HEK293T (cell line): ENCODE measurements at regions not wholly inside any gene's neighbourhood (a gene's known extent, or its start where the extent isn't known, plus 50 kb on each side); places are given as distances from the start of the nearest gene placed in this dataset.

Source experiments
- CTCF ChIA-PET: fragments of 350-600 bp; formaldehyde crosslinking; extraction: SDS; loops from one replicate; lab custom pipeline; 2021; ENCODE audit warnings: antibody characterized with exemption, inconsistent platforms; lab: Yijun Ruan, JAX
- POLR2A ChIA-PET: fragments of 350-600 bp; formaldehyde crosslinking; extraction: SDS; loops from one replicate; lab custom pipeline; 2020; ENCODE audit warnings: antibody characterized with exemption, inconsistent platforms; lab: Yijun Ruan, JAX
- DNase-seq: peaks from one replicate; pipeline ENCODE4 v3.0.0; 2012; ENCODE audit warnings: mixed read lengths; ENCODE audit errors: extremely low spot score
- ARNT ChIP-seq: fragments of 450-650 bp; IDR thresholded peaks from 2 replicates; pipeline ENCODE4 v1.6.1; 2017; ENCODE audit warnings: mild to moderate bottlenecking
- BHLHE40 ChIP-seq: fragments of 450-650 bp; IDR thresholded peaks from 2 replicates; pipeline ENCODE4 v1.6.1; 2016; ENCODE audit warnings: mild to moderate bottlenecking, moderate library complexity, borderline replicate concordance
- CTBP1 ChIP-seq: fragments of 450-650 bp; IDR thresholded peaks from 2 replicates; pipeline ENCODE4 v1.6.1; 2016; ENCODE audit warnings: borderline replicate concordance
- ELF4 ChIP-seq: fragments of 450-650 bp; IDR thresholded peaks from 2 replicates; pipeline ENCODE4 v1.6.1; 2017; ENCODE audit warnings: antibody characterized with exemption
- FOXA1 ChIP-seq: fragments of 450-650 bp; IDR thresholded peaks from 2 replicates; pipeline ENCODE4 v1.6.1; 2016; ENCODE audit warnings: mild to moderate bottlenecking
- FOXK2 ChIP-seq: fragments of 450-650 bp; IDR thresholded peaks from 2 replicates; pipeline ENCODE4 v1.6.1; 2016; ENCODE audit warnings: mild to moderate bottlenecking
- FOXM1 ChIP-seq: fragments of 450-650 bp; IDR thresholded peaks from 2 replicates; pipeline ENCODE4 v1.6.1; 2017; ENCODE audit warnings: mild to moderate bottlenecking, borderline replicate concordance
- HDGF ChIP-seq: fragments of 450-650 bp; IDR thresholded peaks from 2 replicates; pipeline ENCODE4 v1.6.1; 2017; ENCODE audit warnings: antibody characterized with exemption, borderline replicate concordance
- L3MBTL2 ChIP-seq: fragments of 450-650 bp; conservative IDR thresholded peaks from 2 replicates; pipeline ENCODE4 v1.6.1; 2016; ENCODE audit warnings: mild to moderate bottlenecking
- LEF1 ChIP-seq: fragments of 450-650 bp; IDR thresholded peaks from 2 replicates; pipeline ENCODE4 v1.6.1; 2017; ENCODE audit warnings: mild to moderate bottlenecking, borderline replicate concordance
- NFRKB ChIP-seq: fragments of 450-650 bp; IDR thresholded peaks from 2 replicates; pipeline ENCODE4 v1.6.1; 2016; ENCODE audit warnings: mild to moderate bottlenecking, moderate library complexity
- SP1 ChIP-seq: fragments of 450-650 bp; IDR thresholded peaks from 2 replicates; pipeline ENCODE4 v1.6.1; 2017
- SUZ12 ChIP-seq: fragments of 450-650 bp; IDR thresholded peaks from 2 replicates; pipeline ENCODE4 v1.6.1; 2016; ENCODE audit warnings: mild to moderate bottlenecking
- TARDBP ChIP-seq: fragments of 450-650 bp; IDR thresholded peaks from 2 replicates; pipeline ENCODE4 v1.6.1; 2016
- ZNF384 ChIP-seq: fragments of 450-650 bp; IDR thresholded peaks from 2 replicates; pipeline ENCODE4 v1.6.1; 2016
- TF ChIP-seq, protein P1 (sequence below): fragments of 450-650 bp; IDR thresholded peaks from 2 replicates; pipeline ENCODE4 v1.6.1; 2016

DNA sequence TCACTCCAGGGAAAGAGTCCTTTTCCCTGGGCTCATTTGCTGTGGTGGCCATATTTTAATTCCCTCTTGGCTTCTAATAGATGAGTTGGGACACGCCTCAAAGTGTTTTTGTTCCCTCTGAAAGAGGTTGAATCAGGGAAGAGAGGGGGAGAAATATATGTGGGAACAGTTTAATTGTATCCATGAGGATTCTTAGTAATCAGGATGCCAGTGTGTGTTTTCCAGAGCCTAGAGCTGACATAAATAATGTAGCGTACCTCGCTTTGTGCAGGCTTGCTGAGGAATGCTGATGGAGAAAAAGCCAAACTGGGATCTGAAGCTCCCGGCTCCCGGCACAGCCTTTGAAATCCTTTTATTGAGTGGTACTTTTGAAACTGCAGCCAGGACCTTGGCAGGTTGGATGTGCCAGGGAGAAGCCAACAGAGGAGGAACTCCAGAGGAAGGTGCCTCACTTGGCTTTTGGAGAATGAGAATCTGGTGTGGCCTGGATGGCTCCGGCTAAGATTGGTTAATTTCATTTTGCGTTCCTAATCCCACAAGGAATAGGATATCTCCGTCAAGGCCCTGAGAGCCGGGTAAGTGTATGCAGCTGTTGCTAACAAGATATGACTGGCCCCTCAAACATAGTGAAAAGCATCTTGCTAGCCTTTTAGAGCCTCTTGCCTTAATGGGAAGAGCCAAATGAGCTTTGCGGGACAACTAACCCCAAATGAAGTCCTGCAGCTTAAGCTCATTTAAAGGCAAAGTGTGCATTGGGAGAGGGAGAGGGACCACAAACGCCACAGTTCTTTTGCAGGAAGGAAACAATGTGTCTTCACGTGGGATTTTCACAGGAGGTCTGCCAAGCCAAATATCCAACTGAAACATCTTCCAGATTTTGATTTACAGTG lies 471.1 kb upstream of the WWC1 start:
- ChIA-PET CTCF (no interaction called here), POLR2A (no interaction called here)
- no peak for TF ChIP-seq ZNF384
- no peak for TF ChIP-seq FOXM1
- no peak for TF ChIP-seq TARDBP
- no peak for TF ChIP-seq LEF1
- TF ChIP-seq, protein P1, sequence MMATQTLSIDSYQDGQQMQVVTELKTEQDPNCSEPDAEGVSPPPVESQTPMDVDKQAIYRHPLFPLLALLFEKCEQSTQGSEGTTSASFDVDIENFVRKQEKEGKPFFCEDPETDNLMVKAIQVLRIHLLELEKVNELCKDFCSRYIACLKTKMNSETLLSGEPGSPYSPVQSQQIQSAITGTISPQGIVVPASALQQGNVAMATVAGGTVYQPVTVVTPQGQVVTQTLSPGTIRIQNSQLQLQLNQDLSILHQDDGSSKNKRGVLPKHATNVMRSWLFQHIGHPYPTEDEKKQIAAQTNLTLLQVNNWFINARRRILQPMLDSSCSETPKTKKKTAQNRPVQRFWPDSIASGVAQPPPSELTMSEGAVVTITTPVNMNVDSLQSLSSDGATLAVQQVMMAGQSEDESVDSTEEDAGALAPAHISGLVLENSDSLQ, result no peak
- no peak for TF ChIP-seq ARNT
- TF ChIP-seq ELF4, result no peak
- no peak for TF ChIP-seq BHLHE40
- TF ChIP-seq SP1, result no peak
- no peak for TF ChIP-seq NFRKB
- DNase-seq, result no peak

DNA sequence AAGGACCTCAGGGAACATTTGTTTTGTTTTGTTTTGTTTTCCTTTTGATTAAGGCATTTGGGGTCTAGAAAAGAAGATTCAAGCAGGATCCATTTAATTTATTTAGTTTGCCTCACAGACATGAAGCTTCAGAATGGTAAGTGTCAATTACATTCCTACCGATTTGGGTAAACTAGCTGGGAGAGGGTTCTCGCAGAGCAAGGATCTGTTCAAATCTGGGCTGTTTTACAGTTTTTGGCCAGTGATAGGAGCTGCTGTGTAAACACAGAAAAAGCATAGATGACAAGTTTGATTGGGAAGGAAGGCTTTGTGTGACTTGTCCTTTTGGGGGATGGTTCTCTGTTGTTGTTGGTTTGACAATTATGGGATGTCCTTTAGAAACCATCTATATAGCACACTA lies 470.3 kb upstream of the WWC1 start:
- no peak for DNase-seq
- no peak for TF ChIP-seq TARDBP
- TF ChIP-seq, protein P1, result no peak
- no peak for TF ChIP-seq FOXA1
- TF ChIP-seq FOXM1, result no peak
- TF ChIP-seq NFRKB, result no peak
- no peak for TF ChIP-seq HDGF
- TF ChIP-seq L3MBTL2, result no peak
- no peak for TF ChIP-seq ARNT
- no peak for TF ChIP-seq ZNF384
- TF ChIP-seq LEF1, result no peak
- no peak for TF ChIP-seq BHLHE40
- no peak for TF ChIP-seq ELF4
- no peak for TF ChIP-seq SUZ12
- TF ChIP-seq SP1, result no peak
- no peak for TF ChIP-seq CTBP1
- no peak for TF ChIP-seq FOXK2
- POLR2A ChIA-PET, result no interaction called here
- CTCF ChIA-PET, result no interaction called here

DNA sequence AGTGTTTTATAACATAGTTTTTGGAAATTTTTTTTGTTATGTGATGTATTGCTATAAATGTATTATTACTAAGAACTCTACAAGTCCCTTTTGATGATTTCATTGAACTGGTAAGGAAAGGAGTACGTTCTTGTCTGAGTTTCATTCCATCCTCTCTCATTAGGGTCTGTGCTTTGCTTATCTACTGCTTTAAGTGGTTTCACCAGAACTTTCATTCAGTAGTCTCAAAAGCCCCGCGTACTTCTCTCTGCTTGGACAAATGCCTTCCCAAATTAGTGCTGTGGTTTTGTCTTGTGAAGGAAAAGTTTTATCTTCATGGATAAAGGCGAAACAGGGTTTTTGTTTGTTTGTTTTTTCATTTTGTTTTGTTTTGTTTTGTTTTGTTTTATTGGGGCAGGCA lies 469.8 kb upstream of the WWC1 start:
- ChIA-PET POLR2A (no interaction called here), CTCF (no interaction called here)
- TF ChIP-seq SP1 (no peak), CTBP1 (no peak), ELF4 (no peak), LEF1 (no peak)
- DNase-seq, result no peak

DNA sequence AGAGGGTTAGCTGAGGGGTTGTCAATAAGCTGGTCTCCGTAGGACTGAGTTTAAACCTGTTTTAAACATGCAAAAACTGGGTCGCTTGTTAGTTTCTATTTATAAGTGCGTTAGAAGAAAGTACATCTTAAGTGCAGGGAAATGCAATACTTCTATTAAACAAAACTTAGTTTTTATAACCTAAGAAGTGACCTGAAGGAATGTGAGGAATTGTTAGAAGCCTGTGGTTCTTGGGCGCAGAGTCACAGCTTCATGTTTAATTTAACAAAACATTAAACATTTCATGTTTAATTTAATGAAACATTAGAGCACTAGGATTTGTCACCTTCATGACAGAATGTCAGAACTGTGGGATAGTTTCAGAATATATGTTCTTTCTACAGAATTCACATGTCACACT lies 469.2 kb upstream of the WWC1 start:
- CTCF ChIA-PET, result no interaction called here
- POLR2A ChIA-PET, result no interaction called here

DNA sequence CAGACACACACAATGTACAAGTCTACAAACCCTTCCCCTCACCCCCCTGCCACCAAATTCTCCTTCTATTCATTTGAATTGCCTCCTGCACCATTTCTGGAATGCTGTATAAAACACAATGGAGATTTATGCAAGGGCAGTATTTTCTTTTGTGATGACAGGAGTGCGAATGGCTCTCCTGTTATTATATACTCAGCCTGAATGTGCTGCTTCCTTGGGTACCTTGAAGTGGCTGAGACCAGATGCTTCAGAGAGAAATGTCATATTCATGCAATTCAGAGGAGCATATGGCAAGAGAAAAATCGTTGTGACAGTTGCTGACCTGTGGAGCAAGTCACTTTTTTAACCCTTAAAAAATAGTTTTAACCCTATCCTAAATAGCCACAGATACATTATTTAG lies 468.0 kb upstream of the WWC1 start:
- TF ChIP-seq SUZ12 (no peak), FOXM1 (no peak), LEF1 (no peak)
- ChIA-PET POLR2A (no interaction called here), CTCF (no interaction called here)
- no peak for DNase-seq

More for the DNA sequence above, 469.2 kb upstream of the WWC1 start:
- no peak for TF ChIP-seq L3MBTL2
- DNase-seq, result no peak

DNA sequence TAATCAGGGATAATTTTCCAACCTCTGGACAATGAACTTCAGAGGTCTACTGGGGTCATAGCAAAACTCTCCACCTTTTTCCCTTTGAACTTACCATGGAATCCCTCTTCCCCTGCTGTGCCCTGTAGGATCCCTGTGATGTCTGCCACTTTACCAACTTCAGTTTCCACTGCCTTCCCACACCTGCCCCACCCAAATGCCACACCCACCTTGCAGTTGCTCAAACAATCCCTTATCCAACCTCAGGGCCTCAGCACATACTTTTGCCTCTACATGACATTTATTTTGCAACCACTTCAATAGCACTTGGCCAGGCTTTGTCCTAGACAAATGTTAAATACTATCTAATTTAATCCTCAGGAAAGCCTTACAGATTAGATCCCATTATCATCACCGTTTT lies 463.7 kb upstream of the WWC1 start:
- CTCF ChIA-PET, result no interaction called here

More for the DNA sequence above, 463.7 kb upstream of the WWC1 start:
- POLR2A ChIA-PET, result no interaction called here
- DNase-seq, result no peak
- TF ChIP-seq FOXM1, result no peak
- TF ChIP-seq FOXA1, result no peak
- TF ChIP-seq LEF1, result no peak
- no peak for TF ChIP-seq ARNT
- TF ChIP-seq FOXK2, result no peak
- TF ChIP-seq ZNF384, result no peak
- no peak for TF ChIP-seq SUZ12
- no peak for TF ChIP-seq ELF4
- TF ChIP-seq, protein P1, result no peak
- no peak for TF ChIP-seq TARDBP
- TF ChIP-seq SP1, result no peak
- no peak for TF ChIP-seq NFRKB
